Pancreas (tissue), 10 donors: ENCODE measurements at regions not wholly inside any gene's neighbourhood (a gene's known extent, or its start where the extent isn't known, plus 50 kb on each side); places are given as distances from the start of the nearest gene placed in this dataset.

Experiments used
- ATAC-seq, 4 donors: fragments of 200-7000 bp; cut with Tn5 transposase; one replicate each; pipeline versions ENCODE4 v1.8.0 to v1.9.1; 2020; ENCODE audit warnings: mild to moderate bottlenecking in 4 of 4, moderate library complexity in 4 of 4
- DNase-seq, 6 donors: peaks; one replicate each; pipeline ENCODE4 v3.0.0-alpha.2; 2020
- FAIRE-seq: peaks from 2 replicates; lab custom pipeline; 2012; peaks lifted over from hg19 to GRCh38; lab: Jason Lieb, UNC
- H3K27ac ChIP-seq, 4 donors: fragments of 200-600 bp; sonication (generic); 1 replicate in 3 of 4; 2 replicates in 1 of 4; pipeline versions ENCODE4 v1.5.0 to v1.8.0; 2020
- H3K27me3 ChIP-seq, 4 donors: fragments of 200-600 bp; one replicate each; pipeline ENCODE4 v1.8.0; 2021
- H3K36me3 ChIP-seq, 3 donors: fragments of 200-600 bp; sonication (generic) in 1 of 3; one replicate each; pipeline versions ENCODE4 v1.5.0 to v1.8.0; 2020 to 2021
- H3K4me1 ChIP-seq, 3 donors: fragments of 200-600 bp; one replicate each; pipeline ENCODE4 v1.8.0; 2021
- H3K4me3 ChIP-seq, 4 donors: fragments of 200-600 bp; sonication (generic) in 2 of 4; one replicate each; pipeline versions ENCODE4 v1.5.0 to v1.8.0; 2020 to 2021
- H3K9me3 ChIP-seq, 4 donors: fragments of 200-600 bp; one replicate each; pipeline ENCODE4 v1.8.0; 2021
- WGBS, 2 donors: extraction: QIAGEN DNeasy Blood & Tissue Kit; methylation state at CpG; one replicate each; pipeline ENCODE4 v1.1.7; 2013; 5-methylcytosine and 5-hydroxymethylcytosine counted together
- intact Hi-C, 3 donors: fragments of 100-400 bp; cut with DNase I; formaldehyde crosslinking; loops; one replicate each; pipeline versions ENCODE4 v1.11.1 to v1.14.2; 2022
- TF ChIP-seq, protein P1 (sequence below), 4 donors: fragments of 200-600 bp; sonication (generic) in 3 of 4; IDR thresholded peaks; one replicate each; pipeline versions ENCODE4 v1.5.0 to v1.8.0; 2021; ENCODE audit warnings: antibody characterized with exemption in 4 of 4
- donor health status: healthy with polysubstance abuse.
- donor health status: DM: no; HTN: no; CAD: no; lungs with moderate emphysema.
- donor health status: DM: no; HTN: no; CAD: no.
- donor health status: control.
- donor health status: control.
- donor health status: Bipolar disorder and iron deficiency.
- donor health status: DM: yes; HTN: yes; CAD: no.
- donor health status: DM: no; HTN: no; CAD: no.
- donor health status: DM: no; HTN: no; CAD: no.
- donor health status: DM: yes; HTN: yes; CAD: no.

DNA sequence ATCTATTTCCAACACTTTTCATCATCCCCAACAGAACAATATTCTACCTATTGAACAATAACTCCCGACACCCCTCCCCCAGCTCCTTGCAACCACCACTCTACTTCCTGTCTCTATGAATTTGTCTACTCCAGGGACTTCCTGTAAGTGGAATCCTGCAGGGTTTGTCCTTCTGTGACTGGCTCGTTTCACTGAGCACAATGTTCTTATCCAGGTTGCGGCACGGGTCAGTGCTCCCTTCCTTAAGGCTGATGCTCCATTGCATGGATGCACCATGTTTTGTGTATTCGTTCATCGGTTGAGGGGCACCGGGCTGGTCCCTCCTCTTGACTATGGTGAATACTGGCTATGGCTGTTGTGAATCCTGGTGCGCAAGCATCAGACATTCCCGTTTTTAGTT lies 163.2 kb downstream of the TBXT start:
- no peak overlapping the region for H3K4me3 ChIP-seq
- H3K4me1 ChIP-seq, result peaks cover 0 to 14% (median 4%) of the 10 kb centered on the region in 3 donors
- no peak overlapping the region for H3K27ac ChIP-seq
- FAIRE-seq (no peak), ATAC-seq (no peak), DNase-seq (no peak)
- intact Hi-C loops, result no loop called here
- TF ChIP-seq, protein P1, sequence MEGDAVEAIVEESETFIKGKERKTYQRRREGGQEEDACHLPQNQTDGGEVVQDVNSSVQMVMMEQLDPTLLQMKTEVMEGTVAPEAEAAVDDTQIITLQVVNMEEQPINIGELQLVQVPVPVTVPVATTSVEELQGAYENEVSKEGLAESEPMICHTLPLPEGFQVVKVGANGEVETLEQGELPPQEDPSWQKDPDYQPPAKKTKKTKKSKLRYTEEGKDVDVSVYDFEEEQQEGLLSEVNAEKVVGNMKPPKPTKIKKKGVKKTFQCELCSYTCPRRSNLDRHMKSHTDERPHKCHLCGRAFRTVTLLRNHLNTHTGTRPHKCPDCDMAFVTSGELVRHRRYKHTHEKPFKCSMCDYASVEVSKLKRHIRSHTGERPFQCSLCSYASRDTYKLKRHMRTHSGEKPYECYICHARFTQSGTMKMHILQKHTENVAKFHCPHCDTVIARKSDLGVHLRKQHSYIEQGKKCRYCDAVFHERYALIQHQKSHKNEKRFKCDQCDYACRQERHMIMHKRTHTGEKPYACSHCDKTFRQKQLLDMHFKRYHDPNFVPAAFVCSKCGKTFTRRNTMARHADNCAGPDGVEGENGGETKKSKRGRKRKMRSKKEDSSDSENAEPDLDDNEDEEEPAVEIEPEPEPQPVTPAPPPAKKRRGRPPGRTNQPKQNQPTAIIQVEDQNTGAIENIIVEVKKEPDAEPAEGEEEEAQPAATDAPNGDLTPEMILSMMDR (IDR thresholded peaks at IDR 0.05), result no peak
- no peaks in the 10 kb centered on the region for H3K9me3 ChIP-seq
- 78 to 80% methylated on average over 9 of the region's 9 CpGs for WGBS, 2 donors
- H3K27me3 ChIP-seq, result peaks cover 0 to 16% (median 6%) of the 10 kb centered on the region in 4 donors
- no peaks in the 10 kb centered on the region for H3K36me3 ChIP-seq

DNA sequence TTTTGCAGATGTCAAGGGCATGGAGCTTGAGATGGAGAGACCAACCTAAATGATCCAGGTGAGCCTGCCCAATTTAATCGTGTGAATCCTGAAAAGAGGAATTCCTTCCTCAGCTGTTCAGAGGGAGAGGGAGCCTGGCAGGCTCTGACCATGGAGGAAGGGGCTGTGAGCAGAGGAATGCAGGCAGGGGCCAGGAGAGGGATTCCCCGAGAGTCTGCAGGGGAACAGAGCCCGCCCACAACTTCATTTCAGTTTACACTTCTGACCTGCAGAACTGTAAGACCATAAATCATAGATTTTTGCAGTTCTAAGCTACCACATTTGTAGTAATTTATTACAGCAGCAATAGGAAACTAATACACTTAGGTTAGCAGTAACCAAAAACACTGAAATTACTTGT lies 164.1 kb downstream of the TBXT start:
- Histone ChIP-seq H3K27ac (no peak overlapping the region), H3K27me3 (peaks cover 0 to 9% (median 0%) of the 10 kb centered on the region in 4 donors), H3K36me3 (no peaks in the 10 kb centered on the region), H3K4me3 (no peak overlapping the region), H3K4me1 (peaks cover 0 to 14% (median 4%) of the 10 kb centered on the region in 3 donors), H3K9me3 (no peaks in the 10 kb centered on the region)
- FAIRE-seq, result no peak
- 29 to 40% methylated on average over 3 of the region's 3 CpGs for WGBS, 2 donors
- intact Hi-C loops, result no loop called here
- no peak for ATAC-seq
- TF ChIP-seq, protein P1 (IDR thresholded peaks at IDR 0.05), result no peak
- DNase-seq, result no peak

DNA sequence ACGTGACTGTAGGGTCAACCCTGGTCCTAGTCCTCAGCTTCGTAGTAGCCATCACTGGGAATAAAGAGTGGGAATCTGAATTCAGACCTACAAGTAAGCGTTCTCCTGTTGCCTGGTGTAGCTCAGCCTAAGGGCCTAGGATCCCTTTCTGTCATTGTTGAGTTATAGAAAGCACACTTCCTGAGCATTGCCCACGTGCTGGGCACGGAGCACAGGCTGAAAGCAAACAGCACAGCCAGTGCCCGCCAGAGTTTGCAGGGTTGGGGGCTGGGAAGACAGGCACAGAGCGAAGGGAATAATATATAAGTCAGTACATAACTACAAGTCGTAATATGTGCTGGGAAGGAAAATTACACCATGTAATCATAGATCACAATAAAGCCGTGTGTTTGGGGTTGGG lies 166.3 kb downstream of the TBXT start:
- Histone ChIP-seq H3K27me3 (no peaks in the 10 kb centered on the region), H3K27ac (no peak overlapping the region), H3K4me3 (no peak overlapping the region), H3K9me3 (no peaks in the 10 kb centered on the region), H3K4me1 (peaks cover 0 to 3% (median 2%) of the 10 kb centered on the region in 3 donors), H3K36me3 (no peaks in the 10 kb centered on the region)
- intact Hi-C loops, result no loop called here
- DNase-seq (no peak), ATAC-seq (no peak), FAIRE-seq (no peak)
- TF ChIP-seq, protein P1 (IDR thresholded peaks at IDR 0.05), result no peak
- WGBS, 2 donors, result 67 to 70% methylated on average over 9 of the region's 9 CpGs

DNA sequence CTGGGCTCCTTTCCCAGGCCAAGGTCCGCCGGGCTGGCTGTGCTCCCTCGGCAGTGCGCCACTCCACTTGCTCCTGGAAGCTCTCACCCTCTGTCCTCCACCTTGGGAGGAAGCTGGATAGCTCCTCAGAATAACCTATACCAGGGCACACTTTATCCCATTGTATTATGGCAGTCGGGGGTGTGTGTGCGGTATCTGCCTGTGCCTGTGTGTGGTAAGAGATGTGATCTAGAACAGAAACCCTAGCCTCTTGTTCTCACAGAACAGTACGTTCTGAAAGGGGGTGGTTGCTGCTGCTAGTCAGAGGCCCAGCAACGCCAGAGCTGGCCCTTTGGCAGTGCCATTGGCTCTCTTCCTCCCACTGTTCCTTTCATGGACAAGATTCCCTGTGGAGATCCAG lies 168.4 kb downstream of the TBXT start:
- no peaks in the 10 kb centered on the region for H3K9me3 ChIP-seq
- H3K4me3 ChIP-seq, result no peak overlapping the region
- H3K27me3 ChIP-seq, result no peaks in the 10 kb centered on the region
- WGBS, 2 donors, result 83 to 86% methylated on average over 8 of the region's 8 CpGs
- TF ChIP-seq, protein P1 (IDR thresholded peaks at IDR 0.05), result no peak
- DNase-seq (no peak), FAIRE-seq (no peak), ATAC-seq (no peak)
- H3K27ac ChIP-seq, result no peak overlapping the region
- H3K36me3 ChIP-seq, result no peaks in the 10 kb centered on the region
- intact Hi-C loops, result no loop called here
- no peaks in the 10 kb centered on the region for H3K4me1 ChIP-seq

DNA sequence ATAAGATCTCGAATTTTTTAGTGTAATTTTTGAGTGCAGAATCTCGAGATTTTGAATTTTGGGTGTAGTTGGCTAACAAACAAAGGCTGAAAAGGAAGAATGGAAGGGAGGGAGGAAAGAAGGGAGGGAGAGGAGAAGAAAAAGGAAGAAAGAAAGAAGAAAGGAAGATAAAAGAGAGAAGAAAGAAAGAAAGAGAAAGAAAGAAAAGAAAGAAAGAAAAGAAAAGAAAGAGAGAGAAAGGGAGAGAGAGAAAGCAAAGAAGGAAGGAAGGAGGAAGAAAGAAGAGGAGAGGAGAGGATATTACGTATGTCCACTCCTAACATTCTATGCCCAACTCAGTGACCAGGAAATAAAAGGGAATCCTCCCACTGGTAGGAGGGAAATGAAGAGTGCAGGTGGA lies 169.6 kb downstream of the TBXT start:
- TF ChIP-seq, protein P1 (IDR thresholded peaks at IDR 0.05), result no peak
- no peak for ATAC-seq
- no peak overlapping the region for H3K4me3 ChIP-seq
- H3K27ac ChIP-seq, result no peak overlapping the region
- no peaks in the 10 kb centered on the region for H3K36me3 ChIP-seq
- intact Hi-C loops, result no loop called here
- H3K27me3 ChIP-seq, result no peaks in the 10 kb centered on the region
- DNase-seq, result no peak
- no peak for FAIRE-seq
- 56 to 66% methylated on average over 3 of the region's 3 CpGs for WGBS, 2 donors
- no peaks in the 10 kb centered on the region for H3K4me1 ChIP-seq
- H3K9me3 ChIP-seq, result no peaks in the 10 kb centered on the region
